ENCODE measurements at regions not wholly inside any gene's neighbourhood (a gene's known extent, or its start where the extent isn't known, plus 50 kb on each side); places are given as distances from the start of the nearest gene placed in this dataset.

GRCh38 chr1:217182992-217183391, 447.9 kb downstream of the GPATCH2 start:
- TF ChIP-seq CTCF (IDR thresholded peaks at IDR 0.05) (no peak), POLR2A (IDR thresholded peaks at IDR 0.05) (no peak)
